ENCODE measurements at regions not wholly inside any gene's neighbourhood (a gene's known extent, or its start where the extent isn't known, plus 50 kb on each side); places are given as distances from the start of the nearest gene placed in this dataset.

- FAIRE-seq (no peak), DNase-seq (ENCODE audit: low spot score in 2 of 2) (no peak)
Observed at GRCh38 chr2:120452945-120453634, 107.2 kb downstream of the INHBB start.

GRCh38 chr2:120453635-120453998, 107.7 kb downstream of the INHBB start:
- FAIRE-seq (no peak), DNase-seq (ENCODE audit: low spot score in 2 of 2) (no peak)

GRCh38 chr2:120454654-120455385, 108.9 kb downstream of the INHBB start:
- FAIRE-seq (no peak), DNase-seq (ENCODE audit: low spot score in 2 of 2) (no peak)

- DNase-seq (ENCODE audit: low spot score in 2 of 2) (no peak), FAIRE-seq (no peak)
Observed at GRCh38 chr2:120455390-120455789, 109.5 kb downstream of the INHBB start.

- no peak for DNase-seq (ENCODE audit: low spot score in 2 of 2)
- FAIRE-seq: no peak
Observed at GRCh38 chr2:120456867-120457266, 110.9 kb downstream of the INHBB start.

- FAIRE-seq (no peak), DNase-seq (ENCODE audit: low spot score in 2 of 2) (no peak)
Observed at GRCh38 chr2:120460511-120460910, 114.6 kb downstream of the INHBB start.

GRCh38 chr2:120461092-120461491, 115.2 kb downstream of the INHBB start:
- DNase-seq (ENCODE audit: low spot score in 2 of 2) (no peak), FAIRE-seq (no peak)

GRCh38 chr2:120461546-120462537, 115.9 kb downstream of the INHBB start:
- no peak for DNase-seq (ENCODE audit: low spot score in 2 of 2)
- no peak for FAIRE-seq

GRCh38 chr2:120463527-120463926, 117.6 kb downstream of the INHBB start:
- no peak for DNase-seq (ENCODE audit: low spot score in 2 of 2)
- FAIRE-seq: no peak

GRCh38 chr2:120463996-120464395, 118.1 kb downstream of the INHBB start:
- FAIRE-seq (no peak), DNase-seq (ENCODE audit: low spot score in 2 of 2) (no peak)

GRCh38 chr2:120464448-120464931, 118.6 kb downstream of the INHBB start:
- DNase-seq (ENCODE audit: low spot score in 2 of 2) (no peak), FAIRE-seq (no peak)

GRCh38 chr2:120465012-120465700, 119.2 kb downstream of the INHBB start:
- DNase-seq (ENCODE audit: low spot score in 2 of 2): no peak
- no peak for FAIRE-seq

- no peak for DNase-seq (ENCODE audit: low spot score in 2 of 2)
- FAIRE-seq: no peak
Observed at GRCh38 chr2:120465701-120465988, 119.7 kb downstream of the INHBB start.

GRCh38 chr2:120465989-120466703, 120.2 kb downstream of the INHBB start:
- FAIRE-seq: no peak
- no peak for DNase-seq (ENCODE audit: low spot score in 2 of 2)

GRCh38 chr2:120466704-120467054, 120.7 kb downstream of the INHBB start:
- DNase-seq (ENCODE audit: low spot score in 2 of 2) (no peak), FAIRE-seq (no peak)

GRCh38 chr2:120468136-120468535, 122.2 kb downstream of the INHBB start:
- no peak for DNase-seq (ENCODE audit: low spot score in 2 of 2)
- FAIRE-seq: no peak

GRCh38 chr2:120469426-120469825, 123.5 kb downstream of the INHBB start:
- DNase-seq (ENCODE audit: low spot score in 2 of 2) (no peak), FAIRE-seq (no peak)

GRCh38 chr2:120470041-120470965, 124.4 kb downstream of the INHBB start:
- DNase-seq (ENCODE audit: low spot score in 2 of 2) (no peak), FAIRE-seq (no peak)

GRCh38 chr2:120471166-120471565, 125.2 kb downstream of the INHBB start:
- DNase-seq (ENCODE audit: low spot score in 2 of 2): no peak
- FAIRE-seq: no peak

Data from frontal cortex (tissue), 3 donors.